ENCODE measurements at regions not wholly inside any gene's neighbourhood (a gene's known extent, or its start where the extent isn't known, plus 50 kb on each side); places are given as distances from the start of the nearest gene placed in this dataset.

GRCh38 chr13:31947506-31947905, 84.1 kb upstream of the FRY start:
- H3K23me2 ChIP-seq (ENCODE audit: insufficient read length, low read depth, low read length, poor library complexity, severe bottlenecking): no peaks in the 10 kb centered on the region
- no peak overlapping the region for H4K5ac ChIP-seq (ENCODE audit: insufficient read length, low read depth, low read length)
- H3K36me3 Mint-ChIP-seq (ENCODE audit: insufficient read depth in 1 of 3, low read depth in 3 of 3): 0 out of 7 replicates have a peak, but pooled peaks cover 0 to 2% (median 0%) of the 10 kb centered on the region in 3 experiments
- no peak overlapping the region for H3K56ac ChIP-seq (ENCODE audit: insufficient read length, low read depth, low read length)
- H2BK120ac ChIP-seq (ENCODE audit: low read depth, low read length, poor library complexity, severe bottlenecking): no peak overlapping the region
- H3K9ac ChIP-seq (ENCODE audit: extremely low read depth, insufficient read length, low read length): no peak overlapping the region
- no peak overlapping the region for H3K4me3 Mint-ChIP-seq
- no peak overlapping the region for H3K27ac Mint-ChIP-seq
- H3K9me3 Mint-ChIP-seq: no peaks in the 10 kb centered on the region
- no peaks in the 10 kb centered on the region for H4K20me1 ChIP-seq (ENCODE audit: control insufficient read depth, insufficient read depth, insufficient read length)
- H2BK15ac ChIP-seq (ENCODE audit: low read depth, low read length): no peak overlapping the region
- H3K79me1 ChIP-seq (ENCODE audit: insufficient read depth, low read depth, low read length, poor library complexity, severe bottlenecking): no peaks in the 10 kb centered on the region
- H2AFZ ChIP-seq (ENCODE audit: low read length): no peak overlapping the region
- H3K27ac ChIP-seq (ENCODE audit: insufficient read length, low read depth, low read length): no peak overlapping the region
- H3K4ac ChIP-seq (ENCODE audit: low read depth, low read length): no peak overlapping the region
- no CpG with 5 or more reads among the region's 2 CpGs for WGBS (ENCODE audit: extremely low coverage, insufficient read length, low lambda C conversion rate)
- no peak overlapping the region for H3K23ac ChIP-seq (ENCODE audit: insufficient read length, low read depth, low read length)
- no peak overlapping the region for H2BK5ac ChIP-seq (ENCODE audit: insufficient read length, low read length)
- no peak overlapping the region for H4K91ac ChIP-seq (ENCODE audit: insufficient read length, low read depth, low read length)
- no peaks in the 10 kb centered on the region for H3K9me3 ChIP-seq (ENCODE audit: control insufficient read depth, low read depth, low read length)
- no peak for DNase-seq
- H3T11ph ChIP-seq (ENCODE audit: low read length): no peak overlapping the region
- TF ChIP-seq, protein P1, sequence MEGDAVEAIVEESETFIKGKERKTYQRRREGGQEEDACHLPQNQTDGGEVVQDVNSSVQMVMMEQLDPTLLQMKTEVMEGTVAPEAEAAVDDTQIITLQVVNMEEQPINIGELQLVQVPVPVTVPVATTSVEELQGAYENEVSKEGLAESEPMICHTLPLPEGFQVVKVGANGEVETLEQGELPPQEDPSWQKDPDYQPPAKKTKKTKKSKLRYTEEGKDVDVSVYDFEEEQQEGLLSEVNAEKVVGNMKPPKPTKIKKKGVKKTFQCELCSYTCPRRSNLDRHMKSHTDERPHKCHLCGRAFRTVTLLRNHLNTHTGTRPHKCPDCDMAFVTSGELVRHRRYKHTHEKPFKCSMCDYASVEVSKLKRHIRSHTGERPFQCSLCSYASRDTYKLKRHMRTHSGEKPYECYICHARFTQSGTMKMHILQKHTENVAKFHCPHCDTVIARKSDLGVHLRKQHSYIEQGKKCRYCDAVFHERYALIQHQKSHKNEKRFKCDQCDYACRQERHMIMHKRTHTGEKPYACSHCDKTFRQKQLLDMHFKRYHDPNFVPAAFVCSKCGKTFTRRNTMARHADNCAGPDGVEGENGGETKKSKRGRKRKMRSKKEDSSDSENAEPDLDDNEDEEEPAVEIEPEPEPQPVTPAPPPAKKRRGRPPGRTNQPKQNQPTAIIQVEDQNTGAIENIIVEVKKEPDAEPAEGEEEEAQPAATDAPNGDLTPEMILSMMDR (conservative IDR thresholded peaks at IDR 0.05): no peak
- H4K8ac ChIP-seq (replicated peaks; ENCODE audit: insufficient read length, low read depth, low read length): no peak overlapping the region
- H3K4me2 ChIP-seq (ENCODE audit: insufficient read depth, insufficient read length, low read length): no peak overlapping the region
- no peak overlapping the region for H3K18ac ChIP-seq (ENCODE audit: insufficient read length, low read depth, low read length)
- H2BK12ac ChIP-seq (ENCODE audit: insufficient read length, low read depth, low read length): no peak overlapping the region
- H3K4me1 ChIP-seq (ENCODE audit: insufficient read depth, low read length): peaks cover 3% of the 10 kb centered on the region; the same call in 1 of the 2 replicates
- H3K27me3 Mint-ChIP-seq (ENCODE audit: low read depth): no peaks in the 10 kb centered on the region
- peaks cover 13 to 20% of the 10 kb centered on the region in 2 experiments for H3K4me1 Mint-ChIP-seq
- H2AK5ac ChIP-seq (ENCODE audit: insufficient read length, low read length): no peak overlapping the region
- H2BK20ac ChIP-seq (ENCODE audit: low read depth, low read length, poor library complexity, severe bottlenecking): no peak overlapping the region
- no peaks in the 10 kb centered on the region for H3K27me3 ChIP-seq (ENCODE audit: insufficient read depth, low read length)
- H3K14ac ChIP-seq (ENCODE audit: insufficient read depth, low read length): 0 out of 2 replicates have a peak overlapping the region, but pooled peaks have one; percentile 35
- H3K79me2 ChIP-seq (ENCODE audit: insufficient read depth, low read length): no peaks in the 10 kb centered on the region
